ENCODE measurements at regions not wholly inside any gene's neighbourhood (a gene's known extent, or its start where the extent isn't known, plus 50 kb on each side); places are given as distances from the start of the nearest gene placed in this dataset.

DNA sequence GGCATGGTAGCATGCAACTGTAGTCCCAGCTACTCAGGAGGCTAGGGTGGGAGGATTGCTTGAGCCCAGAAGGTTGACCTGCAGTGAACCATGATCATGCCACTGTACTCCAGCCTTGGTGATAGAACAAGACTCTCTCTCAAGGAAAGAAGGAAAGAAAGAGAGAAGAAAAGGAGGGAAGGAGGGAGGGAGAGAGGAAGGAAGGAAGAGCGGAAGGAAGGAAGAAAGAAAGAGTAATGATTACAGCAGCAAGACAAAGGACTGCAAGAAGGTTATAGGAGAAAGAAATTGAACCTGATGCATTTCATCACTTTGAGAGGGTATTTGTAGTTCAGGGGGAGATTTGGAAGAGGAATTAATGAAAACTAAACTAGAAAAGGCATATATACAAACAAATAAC is 155.7 kb downstream of the LACC1 start:
- Histone ChIP-seq H3K9me3 (ENCODE audit: control insufficient read depth in 4 of 4, insufficient read depth in 3 of 4, low read length in 3 of 4) (peaks cover 0 to 6% (median 0%) of the 10 kb centered on the region in 4 donors), H3K9ac (ENCODE audit: insufficient read depth in 1 of 2, low read length in 2 of 2) (no peak overlapping the region), H3K36me3 (ENCODE audit: control insufficient read depth in 4 of 4, insufficient read depth in 4 of 4, low read length in 4 of 4) (no peaks in the 10 kb centered on the region), H3K4me3 (no peak overlapping the region), H3K4me1 (ENCODE audit: control insufficient read depth in 5 of 5, insufficient read depth in 5 of 5, low read length in 5 of 5) (no peaks in the 10 kb centered on the region), H3K27me3 (ENCODE audit: control insufficient read depth in 3 of 3, insufficient read depth in 3 of 3, low read length in 2 of 3) (no peaks in the 10 kb centered on the region), H3K27ac (ENCODE audit: low read depth in 1 of 2, low read length in 1 of 2) (no peak overlapping the region)
- DNase-seq: no peak
- ATAC-seq (ENCODE audit: insufficient read depth, low FRiP score): no peak
- TF ChIP-seq CTCF (IDR thresholded peaks at IDR 0.05; ENCODE audit: control extremely low read depth, extremely low read depth): no peak
- WGBS, 2 donors: 95 to 96% methylated on average over 1 of the region's 1 CpG

GRCh38 chr13:44040070-44040817 is 160.5 kb downstream of the LACC1 start:
- TF ChIP-seq CTCF (IDR thresholded peaks at IDR 0.05; ENCODE audit: control extremely low read depth, extremely low read depth): no peak
- H3K9ac ChIP-seq (ENCODE audit: insufficient read depth in 1 of 2, low read length in 2 of 2): no peak overlapping the region
- no peaks in the 10 kb centered on the region for H3K27me3 ChIP-seq (ENCODE audit: control insufficient read depth in 3 of 3, insufficient read depth in 3 of 3, low read length in 2 of 3)
- no peaks in the 10 kb centered on the region for H3K4me1 ChIP-seq (ENCODE audit: control insufficient read depth in 5 of 5, insufficient read depth in 5 of 5, low read length in 5 of 5)
- peaks cover 0 to 3% (median 0%) of the 10 kb centered on the region in 4 donors for H3K9me3 ChIP-seq (ENCODE audit: control insufficient read depth in 4 of 4, insufficient read depth in 3 of 4, low read length in 3 of 4)
- 88 to 92% methylated on average over 1 of the region's 1 CpG for WGBS, 2 donors
- no peak overlapping the region for H3K4me3 ChIP-seq
- H3K36me3 ChIP-seq (ENCODE audit: control insufficient read depth in 4 of 4, insufficient read depth in 4 of 4, low read length in 4 of 4): no peaks in the 10 kb centered on the region
- no peak for ATAC-seq (ENCODE audit: insufficient read depth, low FRiP score)
- H3K27ac ChIP-seq (ENCODE audit: low read depth in 1 of 2, low read length in 1 of 2): no peak overlapping the region
- DNase-seq: no peak

DNA sequence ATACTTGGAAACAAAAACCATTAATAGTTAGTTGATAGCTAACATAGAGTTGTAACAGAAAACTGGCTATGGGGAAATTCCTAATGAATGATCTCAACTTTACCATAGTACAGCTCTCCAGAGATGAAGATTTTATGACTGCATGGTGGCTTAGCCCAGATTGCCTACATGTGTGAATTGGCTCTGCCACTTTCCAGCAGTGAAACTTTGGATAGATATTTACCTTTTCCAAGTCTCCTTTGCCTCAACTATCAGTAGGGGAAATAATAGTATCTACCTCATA is 161.1 kb downstream of the LACC1 start:
- no peaks in the 10 kb centered on the region for H3K36me3 ChIP-seq (ENCODE audit: control insufficient read depth in 4 of 4, insufficient read depth in 4 of 4, low read length in 4 of 4)
- no peaks in the 10 kb centered on the region for H3K9me3 ChIP-seq (ENCODE audit: control insufficient read depth in 4 of 4, insufficient read depth in 3 of 4, low read length in 3 of 4)
- no peak for ATAC-seq (ENCODE audit: insufficient read depth, low FRiP score)
- DNase-seq: no peak
- no peaks in the 10 kb centered on the region for H3K27me3 ChIP-seq (ENCODE audit: control insufficient read depth in 3 of 3, insufficient read depth in 3 of 3, low read length in 2 of 3)
- no peak overlapping the region for H3K4me3 ChIP-seq
- TF ChIP-seq CTCF (IDR thresholded peaks at IDR 0.05; ENCODE audit: control extremely low read depth, extremely low read depth): no peak
- H3K4me1 ChIP-seq (ENCODE audit: control insufficient read depth in 5 of 5, insufficient read depth in 5 of 5, low read length in 5 of 5): no peaks in the 10 kb centered on the region
- no peak overlapping the region for H3K27ac ChIP-seq (ENCODE audit: low read depth in 1 of 2, low read length in 1 of 2)
- H3K9ac ChIP-seq (ENCODE audit: insufficient read depth in 1 of 2, low read length in 2 of 2): no peak overlapping the region
